ENCODE measurements at regions not wholly inside any gene's neighbourhood (a gene's known extent, or its start where the extent isn't known, plus 50 kb on each side); places are given as distances from the start of the nearest gene placed in this dataset.

- TF ChIP-seq CTCF (conservative IDR thresholded peaks at IDR 0.05; ENCODE audit: low read depth, low read length) (no peak), EZH2 (IDR thresholded peaks at IDR 0.05; ENCODE audit: low read length, unreplicated experiment) (no peak), EZH2phosphoT487 (IDR thresholded peaks at IDR 0.05; ENCODE audit: borderline replicate concordance, low read length) (no peak)
Measured at GRCh38 chr11:106480581-106481190, 403.2 kb downstream of the AASDHPPT start.

Data from PC-3 (cell line).